ENCODE measurements at regions not wholly inside any gene's neighbourhood (a gene's known extent, or its start where the extent isn't known, plus 50 kb on each side); places are given as distances from the start of the nearest gene placed in this dataset.

DNA sequence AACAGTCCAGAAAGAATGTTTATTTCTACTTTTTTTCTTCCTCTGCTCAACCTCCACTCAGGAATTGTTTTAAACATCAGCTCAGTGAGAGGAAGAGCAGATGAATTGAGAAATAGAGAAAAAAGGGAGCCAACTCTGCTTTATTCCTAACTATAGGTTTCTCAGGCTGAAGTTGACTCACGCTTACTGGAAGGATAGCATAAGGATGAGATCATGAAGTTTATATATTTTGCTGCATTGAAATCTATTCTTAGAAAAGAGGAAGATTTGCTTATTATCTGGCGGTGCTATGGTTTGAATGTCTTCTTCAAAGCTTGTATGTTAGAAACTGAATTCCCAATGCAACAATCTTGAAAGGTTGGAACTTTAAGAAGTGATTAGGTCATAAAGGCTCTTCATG lies 1673.4 kb upstream of the PCDH7 start:
- TF ChIP-seq CTCF (IDR thresholded peaks at IDR 0.05; ENCODE audit: control extremely low read depth, extremely low read depth, low read depth, missing control alignments): no peak
- ChIA-PET POLR2A (no interaction called here), CTCF (no interaction called here)
- DNase-seq (ENCODE audit: extremely low spot score): no peak

DNA sequence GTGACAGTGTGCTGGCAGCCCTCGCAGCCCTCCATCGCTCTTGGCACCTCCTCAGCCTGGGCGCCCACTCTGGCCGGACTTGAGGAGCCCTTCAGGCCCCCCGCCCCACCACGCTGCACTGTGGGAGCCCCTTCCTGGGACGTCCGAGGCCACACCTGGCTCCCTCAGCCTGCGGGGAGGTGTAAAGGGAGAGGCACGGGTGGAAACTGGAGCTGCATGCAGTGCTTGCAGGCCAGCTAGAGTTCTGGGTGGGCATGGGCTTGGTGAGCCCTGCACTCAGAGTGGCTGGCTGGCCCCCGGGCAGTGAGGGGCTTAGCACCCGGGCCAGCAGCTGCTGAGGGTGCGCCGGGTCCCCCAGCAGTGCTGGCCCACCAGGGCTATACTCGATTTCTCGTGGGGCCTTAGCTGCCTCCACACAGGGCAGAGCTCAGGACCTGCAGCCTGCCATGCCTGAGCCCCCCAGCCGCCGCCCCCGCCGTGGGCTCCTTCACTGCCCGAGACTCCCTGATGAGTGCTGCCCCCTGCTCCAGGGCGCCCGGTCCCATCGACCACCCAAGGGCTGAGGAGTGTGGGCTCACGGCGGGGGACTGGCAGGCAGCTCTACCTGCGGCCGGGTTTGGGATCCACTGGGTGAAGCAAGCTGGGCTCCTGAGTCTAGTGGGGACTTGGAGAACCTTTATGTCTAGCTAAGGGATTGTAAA lies 1672.7 kb upstream of the PCDH7 start:
- TF ChIP-seq CTCF (IDR thresholded peaks at IDR 0.05; ENCODE audit: control extremely low read depth, extremely low read depth, low read depth, missing control alignments): no peak
- ChIA-PET CTCF (no interaction called here), POLR2A (no interaction called here)
- DNase-seq (ENCODE audit: extremely low spot score): no peak

DNA sequence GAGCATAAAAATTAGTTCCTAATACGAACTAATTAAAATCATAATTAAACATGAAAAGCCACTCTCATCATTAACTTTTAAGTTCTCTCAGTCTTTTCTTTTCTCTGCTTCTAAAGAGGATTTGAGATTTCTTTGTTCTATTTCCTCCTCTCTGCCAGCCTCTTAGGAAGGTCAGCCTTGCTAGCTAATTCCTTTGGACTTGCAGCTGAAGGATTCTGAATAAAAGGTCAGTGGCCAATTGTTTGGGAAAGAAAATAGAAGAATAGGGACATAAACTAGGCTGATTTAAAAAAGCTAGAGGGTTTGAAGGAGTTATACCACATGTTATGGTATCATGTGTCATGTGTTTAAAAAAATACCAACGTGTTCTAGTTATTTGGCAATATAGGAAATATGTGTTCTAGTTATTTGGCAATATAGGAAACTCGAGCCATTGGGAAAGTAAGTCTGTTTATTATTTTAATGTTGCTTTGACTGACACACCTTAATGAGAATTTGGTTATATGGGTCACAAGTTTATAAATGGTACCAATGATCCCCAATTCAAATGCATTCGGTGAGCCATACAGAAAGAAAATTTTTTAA lies 1668.7 kb upstream of the PCDH7 start:
- ChIA-PET CTCF (no interaction called here), POLR2A (no interaction called here)
- TF ChIP-seq CTCF (IDR thresholded peaks at IDR 0.05; ENCODE audit: control extremely low read depth, extremely low read depth, low read depth, missing control alignments): no peak
- no peak for DNase-seq (ENCODE audit: extremely low spot score)

DNA sequence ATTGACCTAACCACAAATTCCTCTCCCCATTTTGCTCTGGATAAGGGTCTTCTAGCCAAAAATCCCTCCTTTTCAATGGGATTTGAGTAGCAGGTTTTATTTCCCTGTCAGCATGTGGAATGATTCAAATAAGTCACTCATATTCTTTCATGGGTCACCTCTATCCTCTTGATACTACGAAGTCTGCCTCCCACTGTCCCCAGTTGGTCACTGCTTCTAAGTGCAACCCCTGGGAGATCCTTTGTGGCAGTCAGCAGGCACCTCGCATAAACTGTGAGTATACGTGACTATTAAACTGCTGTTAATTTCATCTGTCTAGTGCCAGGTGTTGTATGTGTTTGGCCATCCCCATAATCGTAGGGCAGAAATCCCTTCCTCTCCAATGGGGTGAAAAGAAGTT lies 1667.9 kb upstream of the PCDH7 start:
- TF ChIP-seq CTCF (IDR thresholded peaks at IDR 0.05; ENCODE audit: control extremely low read depth, extremely low read depth, low read depth, missing control alignments): no peak
- ChIA-PET POLR2A (no interaction called here), CTCF (no interaction called here)
- DNase-seq (ENCODE audit: extremely low spot score): no peak

DNA sequence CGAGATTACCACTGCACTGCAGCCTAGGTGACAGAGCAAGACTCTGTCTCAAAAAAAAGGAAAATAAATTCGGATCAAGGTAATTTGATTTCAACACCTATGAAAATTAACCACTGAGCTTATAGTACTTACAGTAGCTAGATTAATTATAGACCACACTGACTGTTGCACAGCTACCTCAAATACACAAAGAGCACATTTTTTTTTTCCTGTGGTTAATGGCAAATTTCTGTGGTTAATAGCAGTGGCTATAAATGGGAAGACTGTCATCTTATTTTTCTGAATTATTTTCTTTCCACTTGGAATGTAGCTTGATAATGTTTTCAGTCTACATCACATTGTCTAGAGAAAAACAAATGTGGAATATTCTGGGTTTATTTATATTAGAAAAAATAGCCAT lies 1661.6 kb upstream of the PCDH7 start:
- POLR2A ChIA-PET: no interaction called here

DNA sequence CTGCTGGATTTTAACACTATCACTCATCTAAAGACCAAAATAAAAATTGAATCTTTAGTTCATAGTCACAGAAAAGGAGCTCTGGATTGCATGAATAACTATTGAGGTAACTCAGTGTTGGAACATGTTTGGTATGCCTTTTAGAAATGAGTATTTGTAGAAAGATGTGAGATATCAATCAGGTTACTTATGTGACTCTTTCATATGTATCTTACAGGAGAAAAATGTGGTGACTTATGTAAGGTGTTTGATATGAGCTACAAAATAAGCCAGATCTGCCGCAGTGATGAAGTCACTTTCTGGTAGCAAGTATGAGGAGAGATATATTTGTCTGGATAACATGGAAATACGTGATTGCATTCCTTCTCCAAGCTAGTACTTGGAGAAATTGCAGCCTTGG lies 1653.3 kb upstream of the PCDH7 start:
- no peak for TF ChIP-seq CTCF (IDR thresholded peaks at IDR 0.05; ENCODE audit: control extremely low read depth, extremely low read depth, low read depth, missing control alignments)
- CTCF ChIA-PET: no interaction called here
- POLR2A ChIA-PET: no interaction called here
- no peak for DNase-seq (ENCODE audit: extremely low spot score)

More for the DNA sequence above, 1661.6 kb upstream of the PCDH7 start:
- CTCF ChIA-PET: no interaction called here
- no peak for DNase-seq (ENCODE audit: extremely low spot score)
- TF ChIP-seq CTCF (IDR thresholded peaks at IDR 0.05; ENCODE audit: control extremely low read depth, extremely low read depth, low read depth, missing control alignments): no peak
